ENCODE measurements at regions not wholly inside any gene's neighbourhood (a gene's known extent, or its start where the extent isn't known, plus 50 kb on each side); places are given as distances from the start of the nearest gene placed in this dataset.

DNA sequence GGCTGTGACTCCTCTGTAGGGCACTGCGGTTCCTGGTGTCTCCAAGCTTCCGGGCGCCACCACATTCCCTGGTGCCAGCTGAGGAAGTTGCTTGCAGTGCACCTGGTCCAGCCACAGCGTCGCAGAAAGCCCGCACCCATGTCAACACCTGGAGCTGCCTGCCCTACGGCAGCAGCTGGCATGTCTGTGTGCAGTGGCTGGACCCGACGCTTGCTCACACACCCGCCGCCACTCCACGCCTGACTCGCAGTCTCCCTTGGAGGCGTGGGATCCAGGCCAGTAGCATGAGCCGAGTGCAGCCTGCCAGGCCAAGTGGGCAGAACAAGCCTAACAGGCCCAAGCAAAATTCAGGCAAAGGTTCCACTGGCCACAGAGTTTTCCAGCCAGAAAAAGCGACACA, 118.1 kb upstream of the PHF14 start:
- TF ChIP-seq POLR2A (IDR thresholded peaks at IDR 0.05), result no peak
- TF ChIP-seq, protein P1, sequence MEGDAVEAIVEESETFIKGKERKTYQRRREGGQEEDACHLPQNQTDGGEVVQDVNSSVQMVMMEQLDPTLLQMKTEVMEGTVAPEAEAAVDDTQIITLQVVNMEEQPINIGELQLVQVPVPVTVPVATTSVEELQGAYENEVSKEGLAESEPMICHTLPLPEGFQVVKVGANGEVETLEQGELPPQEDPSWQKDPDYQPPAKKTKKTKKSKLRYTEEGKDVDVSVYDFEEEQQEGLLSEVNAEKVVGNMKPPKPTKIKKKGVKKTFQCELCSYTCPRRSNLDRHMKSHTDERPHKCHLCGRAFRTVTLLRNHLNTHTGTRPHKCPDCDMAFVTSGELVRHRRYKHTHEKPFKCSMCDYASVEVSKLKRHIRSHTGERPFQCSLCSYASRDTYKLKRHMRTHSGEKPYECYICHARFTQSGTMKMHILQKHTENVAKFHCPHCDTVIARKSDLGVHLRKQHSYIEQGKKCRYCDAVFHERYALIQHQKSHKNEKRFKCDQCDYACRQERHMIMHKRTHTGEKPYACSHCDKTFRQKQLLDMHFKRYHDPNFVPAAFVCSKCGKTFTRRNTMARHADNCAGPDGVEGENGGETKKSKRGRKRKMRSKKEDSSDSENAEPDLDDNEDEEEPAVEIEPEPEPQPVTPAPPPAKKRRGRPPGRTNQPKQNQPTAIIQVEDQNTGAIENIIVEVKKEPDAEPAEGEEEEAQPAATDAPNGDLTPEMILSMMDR (IDR thresholded peaks at IDR 0.05), result no peak
- TF ChIP-seq EP300 (IDR thresholded peaks at IDR 0.05), result no peak
